Erythroblast (primary cell): ENCODE measurements at regions not wholly inside any gene's neighbourhood (a gene's known extent, or its start where the extent isn't known, plus 50 kb on each side); places are given as distances from the start of the nearest gene placed in this dataset.

ENCODE experiments used
- GATA1 ChIP-seq: IDR thresholded peaks from 2 replicates; pipeline ENCODE4 v1.6.1; 2011; ENCODE audit warnings: low read depth, mild to moderate bottlenecking, control low read depth, low read length, moderate library complexity
- POLR2A ChIP-seq: IDR thresholded peaks from 2 replicates; pipeline ENCODE4 v1.6.1; 2011; ENCODE audit warnings: mild to moderate bottlenecking, low read length

- no peak for TF ChIP-seq POLR2A
- no peak for TF ChIP-seq GATA1
Observed at GRCh38 chr22:42198226-42198625, 67.6 kb upstream of the CYP2D6 start.
